Peyer's patch (tissue), 4 donors: ENCODE measurements at regions not wholly inside any gene's neighbourhood (a gene's known extent, or its start where the extent isn't known, plus 50 kb on each side); places are given as distances from the start of the nearest gene placed in this dataset.

Source experiments
- DNase-seq, 3 donors: peaks; one replicate each; pipeline ENCODE4 v3.0.0-alpha.2; 2017 to 2019
- H3K27ac ChIP-seq, 4 donors: fragments of 200-600 bp; sonication (generic); one replicate each; pipeline ENCODE4 v1.5.1; 2016 to 2019
- H3K27me3 ChIP-seq, 2 donors: fragments of 200-600 bp; sonication (generic); one replicate each; pipeline ENCODE4 v1.5.1; 2019
- H3K36me3 ChIP-seq, 3 donors: fragments of 200-600 bp; sonication (generic); one replicate each; pipeline ENCODE4 v1.5.1; 2016 to 2019
- H3K4me1 ChIP-seq, 4 donors: fragments of 200-600 bp; sonication (generic); one replicate each; pipeline ENCODE4 v1.5.1; 2016 to 2019
- H3K4me3 ChIP-seq, 4 donors: fragments of 200-600 bp; sonication (generic); 1 replicate in 3 of 4; 2 replicates in 1 of 4; pipeline ENCODE4 v1.5.1; 2016 to 2019; ENCODE audit warnings: mild to moderate bottlenecking in 1 of 4
- H3K9me3 ChIP-seq, 4 donors: fragments of 200-600 bp; sonication (generic); one replicate each; pipeline ENCODE4 v1.5.1; 2016 to 2019; ENCODE audit warnings: mild to moderate bottlenecking in 1 of 4
- POLR2A ChIP-seq, 2 donors: fragments of 450-650 bp; IDR thresholded peaks; one replicate each; pipeline ENCODE4 v1.5.1; 2017; ENCODE audit warnings: antibody characterized with exemption in 2 of 2, mild to moderate bottlenecking in 2 of 2, moderate library complexity in 2 of 2
- TF ChIP-seq, protein P1 (sequence below), 6 experiments: fragments of 450-650 bp in 4 of 6; fragments of 200-600 bp in 2 of 6; sonication (generic) in 1 of 6; IDR thresholded peaks; one replicate each; pipeline ENCODE4 v1.5.1; 2017 to 2019; ENCODE audit warnings: antibody characterized with exemption in 6 of 6, mild to moderate bottlenecking in 3 of 6, moderate library complexity in 1 of 6

DNA sequence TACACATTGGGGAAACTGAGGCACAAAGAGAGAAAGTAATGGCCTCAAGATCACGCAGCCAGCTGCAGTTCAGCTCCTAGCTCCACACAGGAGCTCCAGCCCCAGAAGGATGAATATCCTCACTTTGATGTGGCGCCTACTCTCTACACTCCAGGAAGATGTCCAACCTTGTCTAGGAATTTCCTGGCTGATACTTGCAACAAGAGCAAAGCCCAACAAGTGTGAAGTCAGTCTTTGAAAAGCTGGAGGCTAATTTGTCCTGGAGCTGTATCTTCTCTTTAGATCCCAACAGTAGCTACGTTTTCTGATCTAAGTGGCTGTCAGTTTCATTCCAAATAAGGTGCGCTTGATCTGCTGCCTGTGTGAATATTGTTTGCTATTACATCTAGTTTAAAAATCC, 344.9 kb downstream of the PTPRU start:
- H3K36me3 ChIP-seq = no peaks in the 10 kb centered on the region
- H3K27ac ChIP-seq = no peak overlapping the region
- H3K4me1 ChIP-seq = no peaks in the 10 kb centered on the region
- no peak overlapping the region for H3K4me3 ChIP-seq
- no peaks in the 10 kb centered on the region for H3K9me3 ChIP-seq
- H3K27me3 ChIP-seq = no peaks in the 10 kb centered on the region
- TF ChIP-seq, protein P1, sequence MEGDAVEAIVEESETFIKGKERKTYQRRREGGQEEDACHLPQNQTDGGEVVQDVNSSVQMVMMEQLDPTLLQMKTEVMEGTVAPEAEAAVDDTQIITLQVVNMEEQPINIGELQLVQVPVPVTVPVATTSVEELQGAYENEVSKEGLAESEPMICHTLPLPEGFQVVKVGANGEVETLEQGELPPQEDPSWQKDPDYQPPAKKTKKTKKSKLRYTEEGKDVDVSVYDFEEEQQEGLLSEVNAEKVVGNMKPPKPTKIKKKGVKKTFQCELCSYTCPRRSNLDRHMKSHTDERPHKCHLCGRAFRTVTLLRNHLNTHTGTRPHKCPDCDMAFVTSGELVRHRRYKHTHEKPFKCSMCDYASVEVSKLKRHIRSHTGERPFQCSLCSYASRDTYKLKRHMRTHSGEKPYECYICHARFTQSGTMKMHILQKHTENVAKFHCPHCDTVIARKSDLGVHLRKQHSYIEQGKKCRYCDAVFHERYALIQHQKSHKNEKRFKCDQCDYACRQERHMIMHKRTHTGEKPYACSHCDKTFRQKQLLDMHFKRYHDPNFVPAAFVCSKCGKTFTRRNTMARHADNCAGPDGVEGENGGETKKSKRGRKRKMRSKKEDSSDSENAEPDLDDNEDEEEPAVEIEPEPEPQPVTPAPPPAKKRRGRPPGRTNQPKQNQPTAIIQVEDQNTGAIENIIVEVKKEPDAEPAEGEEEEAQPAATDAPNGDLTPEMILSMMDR (IDR thresholded peaks at IDR 0.05) = no peak
- no peak for TF ChIP-seq POLR2A (IDR thresholded peaks at IDR 0.05)
- no peak for DNase-seq

DNA sequence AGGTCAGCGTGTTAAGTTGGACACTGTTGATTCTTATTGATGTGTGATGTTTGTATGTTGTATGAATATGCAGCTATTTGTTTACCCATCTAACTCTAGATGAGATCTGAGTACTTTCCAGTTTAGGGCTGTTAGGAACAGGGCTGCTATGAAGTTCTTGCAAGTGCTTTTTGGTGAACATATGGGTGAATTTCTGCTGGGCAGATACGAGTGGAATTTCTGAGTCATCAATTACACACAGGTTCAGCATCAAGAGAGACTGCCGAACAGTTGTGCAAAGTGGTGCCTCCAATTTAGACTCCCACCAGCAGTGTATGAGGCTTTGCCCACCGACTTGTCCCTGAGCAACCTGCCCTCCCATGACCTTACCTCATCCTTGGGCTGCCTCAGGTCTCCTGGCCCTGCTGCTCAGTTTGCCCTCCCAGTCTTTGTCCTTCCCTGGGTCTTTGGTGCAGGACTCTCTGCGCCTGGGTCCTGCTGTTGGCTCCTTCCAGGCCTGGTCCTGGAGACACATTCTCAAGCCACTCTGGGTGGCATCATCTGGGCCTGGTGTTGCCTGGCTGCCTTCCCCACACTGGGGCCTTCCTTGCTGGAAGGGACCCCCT, 343.6 kb downstream of the PTPRU start:
- TF ChIP-seq, protein P1 (IDR thresholded peaks at IDR 0.05) = no peak
- no peak for TF ChIP-seq POLR2A (IDR thresholded peaks at IDR 0.05)
- Histone ChIP-seq H3K36me3 (no peaks in the 10 kb centered on the region), H3K27ac (no peak overlapping the region), H3K9me3 (no peaks in the 10 kb centered on the region), H3K4me3 (no peak overlapping the region), H3K4me1 (no peaks in the 10 kb centered on the region), H3K27me3 (no peaks in the 10 kb centered on the region)
- DNase-seq = no peak

DNA sequence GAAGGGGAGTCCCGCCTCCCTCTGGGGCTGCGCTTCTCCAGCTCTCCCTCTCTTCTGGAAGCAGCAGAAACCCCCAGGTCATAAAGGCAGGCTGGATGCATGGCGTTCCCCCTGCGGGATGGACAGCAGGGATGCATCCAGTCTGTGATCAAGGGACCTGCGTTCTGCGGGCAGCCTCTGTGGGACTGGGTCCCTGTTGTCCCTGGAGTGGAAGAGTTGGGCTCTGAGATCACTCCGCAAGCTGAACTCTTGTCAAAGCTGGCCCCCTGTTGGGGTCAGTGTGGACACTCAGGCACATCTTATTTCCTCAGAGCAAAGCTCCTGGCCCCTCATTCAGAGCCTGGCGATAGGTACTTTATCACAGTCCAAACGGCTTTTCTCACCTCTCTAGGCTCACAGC, 341.2 kb downstream of the PTPRU start:
- Histone ChIP-seq H3K4me3 (no peak overlapping the region), H3K36me3 (no peaks in the 10 kb centered on the region), H3K27me3 (no peaks in the 10 kb centered on the region), H3K27ac (no peak overlapping the region), H3K4me1 (no peaks in the 10 kb centered on the region), H3K9me3 (no peaks in the 10 kb centered on the region)
- no peak for DNase-seq
- TF ChIP-seq POLR2A (IDR thresholded peaks at IDR 0.05) = no peak
- TF ChIP-seq, protein P1 (IDR thresholded peaks at IDR 0.05) = no peak

DNA sequence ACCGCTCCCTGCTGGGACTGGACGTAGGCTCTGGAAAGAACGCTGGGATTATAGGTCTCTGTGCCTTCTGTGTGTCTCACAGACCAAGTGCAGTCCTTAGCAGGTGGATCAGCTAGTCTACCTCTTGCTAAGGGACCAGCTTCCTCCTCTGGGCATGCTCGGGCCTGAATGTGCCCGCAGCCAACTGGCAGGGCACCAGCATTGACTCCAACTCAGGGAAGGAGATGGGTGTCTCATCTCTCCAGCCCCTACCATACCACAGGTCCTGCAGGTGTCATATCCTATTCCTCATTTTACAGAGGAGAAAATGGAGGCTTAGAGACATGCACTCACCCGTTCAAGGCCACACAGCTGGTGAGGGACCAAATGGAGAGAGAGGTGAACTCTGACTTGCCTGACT, 340.2 kb downstream of the PTPRU start:
- H3K27me3 ChIP-seq = no peaks in the 10 kb centered on the region
- no peaks in the 10 kb centered on the region for H3K36me3 ChIP-seq
- no peak for DNase-seq
- no peak overlapping the region for H3K27ac ChIP-seq
- TF ChIP-seq, protein P1 (IDR thresholded peaks at IDR 0.05) = no peak
- no peak for TF ChIP-seq POLR2A (IDR thresholded peaks at IDR 0.05)
- no peaks in the 10 kb centered on the region for H3K4me1 ChIP-seq
- H3K4me3 ChIP-seq = no peak overlapping the region
- no peaks in the 10 kb centered on the region for H3K9me3 ChIP-seq

DNA sequence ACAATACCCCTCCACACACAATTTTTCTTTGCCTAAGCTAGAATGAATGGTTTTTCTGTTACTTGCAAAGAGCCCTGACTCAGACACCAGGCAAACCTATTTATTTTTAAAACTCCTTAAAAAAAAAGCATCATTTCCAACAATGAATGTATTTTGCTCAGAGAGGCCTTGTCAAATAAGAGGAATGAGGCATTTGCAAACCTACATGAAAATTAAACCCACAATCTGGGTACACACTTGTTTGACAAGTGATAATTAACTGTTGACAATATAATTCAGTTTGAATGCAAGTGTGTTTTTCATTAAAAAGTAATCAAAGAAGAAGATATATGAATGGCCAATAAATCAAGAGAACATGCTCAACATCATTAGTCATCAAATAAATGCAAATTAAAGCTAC, 339.5 kb downstream of the PTPRU start:
- no peak for DNase-seq
- Histone ChIP-seq H3K4me3 (no peak overlapping the region), H3K27me3 (no peaks in the 10 kb centered on the region), H3K36me3 (no peaks in the 10 kb centered on the region), H3K27ac (no peak overlapping the region), H3K4me1 (no peaks in the 10 kb centered on the region), H3K9me3 (no peaks in the 10 kb centered on the region)
- TF ChIP-seq, protein P1 (IDR thresholded peaks at IDR 0.05) = no peak
- TF ChIP-seq POLR2A (IDR thresholded peaks at IDR 0.05) = no peak

DNA sequence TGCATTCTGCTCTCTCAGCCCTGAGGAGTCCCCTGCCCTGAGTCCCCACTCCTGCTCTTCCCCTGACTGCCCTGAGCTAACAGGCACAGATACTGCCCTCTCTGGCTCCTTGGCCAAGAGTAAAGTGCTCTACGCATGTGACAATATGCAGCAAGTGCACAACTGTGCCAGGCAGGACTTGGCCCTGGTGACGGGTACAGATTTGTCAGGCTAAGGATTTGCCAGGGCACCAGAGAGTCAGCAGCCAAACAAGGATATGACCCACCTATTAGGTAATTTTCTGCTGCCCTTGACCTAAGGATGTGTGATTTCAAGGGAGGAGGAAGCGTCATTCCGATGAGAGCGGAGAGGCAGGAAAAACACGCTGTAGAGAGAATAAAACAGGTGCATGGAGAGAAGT, 339.0 kb downstream of the PTPRU start:
- no peak for DNase-seq
- Histone ChIP-seq H3K27me3 (no peaks in the 10 kb centered on the region), H3K9me3 (no peaks in the 10 kb centered on the region), H3K4me1 (no peaks in the 10 kb centered on the region), H3K36me3 (no peaks in the 10 kb centered on the region), H3K27ac (no peak overlapping the region), H3K4me3 (no peak overlapping the region)
- TF ChIP-seq, protein P1 (IDR thresholded peaks at IDR 0.05) = no peak
- TF ChIP-seq POLR2A (IDR thresholded peaks at IDR 0.05) = no peak
